HepG2 (cell line): ENCODE measurements at regions not wholly inside any gene's neighbourhood (a gene's known extent, or its start where the extent isn't known, plus 50 kb on each side); places are given as distances from the start of the nearest gene placed in this dataset.

Experiments
- ATAC-seq: fragments of 200-7000 bp; cut with Tn5 transposase; 3 replicates; pipeline ENCODE4 v1.9.1; 2020; ENCODE audit warnings: mild to moderate bottlenecking, moderate library complexity
- BruUV-seq: library from RNA; stranded (reverse); fragments of 400-500 nt; replicated peaks from 2 replicates; lab custom pipeline; 2021; lab: Mats Ljungman, UMichigan
- CTCF ChIA-PET: fragments of 300-600 bp; formaldehyde crosslinking; extraction: SDS; loops from one replicate; lab custom pipeline; 2021; ENCODE audit warnings: low total read pairs, inconsistent platforms, low intra/inter-chr PET ratio; lab: Yijun Ruan, JAX
- POLR2A ChIA-PET: fragments of 350-600 bp; sonication (Branson Sonifier 250); formaldehyde crosslinking; loops from one replicate; lab custom pipeline; 2020; ENCODE audit warnings: antibody characterized with exemption, inconsistent platforms; lab: Yijun Ruan, JAX
- DNase-seq: peaks from one replicate; pipeline ENCODE4 v3.0.0-alpha.2; 2015; ENCODE audit warnings: low spot score
- FAIRE-seq: peaks from 3 replicates; lab custom pipeline; 2011; peaks lifted over from hg19 to GRCh38; lab: Jason Lieb, UNC
- H2AFZ ChIP-seq: one replicate; pipeline ENCODE4 v1.6.1; 2011; ENCODE audit warnings: low read length, inconsistent platforms
- H3K27ac ChIP-seq: fragments of 300-600 bp; 3 replicates; pipeline ENCODE4 v1.8.0; 2011; ENCODE audit warnings: mixed run types, mild to moderate bottlenecking, mixed read lengths, low read length, inconsistent platforms; ENCODE audit not compliant: insufficient read depth; ENCODE audit errors: extremely low read length
- H3K27me3 ChIP-seq, 2 experiments: fragments of 200-600 bp in 1 of 2; 2 replicates in 1 of 2; 3 replicates in 1 of 2; pipeline versions ENCODE4 v1.6.0 to v1.8.0; 2011; ENCODE audit warnings: low read length in 2 of 2, mild to moderate bottlenecking in 2 of 2, moderate library complexity in 2 of 2, inconsistent platforms in 1 of 2; ENCODE audit not compliant: insufficient read depth in 2 of 2, control insufficient read depth in 1 of 2
- H3K36me3 ChIP-seq, 2 experiments: fragments of 200-600 bp in 1 of 2; replicated peaks in 1 of 2; 2 replicates in 1 of 2; 3 replicates in 1 of 2; pipeline versions ENCODE4 v1.5.1 to v1.8.0; 2011; ENCODE audit warnings: low read length in 2 of 2, inconsistent platforms in 1 of 2; ENCODE audit not compliant: insufficient read depth in 2 of 2, control insufficient read depth in 1 of 2
- H3K4me1 ChIP-seq: 2 replicates; pipeline ENCODE4 v1.5.1; 2012; ENCODE audit warnings: low read length, inconsistent platforms; ENCODE audit not compliant: insufficient read depth
- H3K4me2 ChIP-seq: 2 replicates; pipeline ENCODE4 v1.6.0; 2011; ENCODE audit warnings: low read depth, low read length, inconsistent platforms
- H3K4me3 ChIP-seq, 3 experiments: fragments of 200-600 bp in 1 of 3; sonication (generic), shearing (Covaris generic) in 1 of 3; replicated peaks in 1 of 3; 2 replicates each; pipeline ENCODE4 v1.5.1; 2011 to 2016; ENCODE audit warnings: low read length in 3 of 3, inconsistent platforms in 2 of 3, low read depth in 2 of 3, mild to moderate bottlenecking in 2 of 3, control low read depth in 1 of 3, mixed read lengths in 1 of 3; ENCODE audit not compliant: insufficient read depth in 1 of 3
- H3K79me2 ChIP-seq: one replicate; pipeline ENCODE4 v1.6.1; 2011; ENCODE audit warnings: low read length, inconsistent platforms; ENCODE audit not compliant: insufficient read depth
- H3K9ac ChIP-seq: 2 replicates; pipeline ENCODE4 v1.6.0; 2011; ENCODE audit warnings: mild to moderate bottlenecking, low read depth, low read length, inconsistent platforms; ENCODE audit not compliant: insufficient read depth
- H3K9me3 ChIP-seq: 2 replicates; pipeline ENCODE4 v1.5.1; 2012; ENCODE audit warnings: mild to moderate bottlenecking, low read length
- H4K20me1 ChIP-seq: 2 replicates; pipeline ENCODE4 v1.6.0; 2011; ENCODE audit warnings: inconsistent platforms, mild to moderate bottlenecking, low read length, moderate library complexity; ENCODE audit not compliant: insufficient read depth
- BHLHE40 ChIP-seq: IDR thresholded peaks from 2 replicates; pipeline ENCODE4 v1.6.1; 2011; ENCODE audit warnings: low read length, improper control_type of control experiment
- CCAR2 ChIP-seq: fragments of 200-400 bp; formaldehyde crosslinking; optimal IDR thresholded peaks from 2 replicates; pipeline ENCODE3; 2018; ENCODE audit warnings: low read depth, mild to moderate bottlenecking, low read length, moderate library complexity
- GPN1 ChIP-seq: sonication (generic); formaldehyde crosslinking; IDR thresholded peaks from 2 replicates; pipeline ENCODE4 v1.5.1; 2020; ENCODE audit warnings: missing genetic modification reagents, borderline replicate concordance
- NCOA2 ChIP-seq: sonication (generic); formaldehyde crosslinking; IDR thresholded peaks from 2 replicates; pipeline ENCODE4 v1.8.0; 2022; ENCODE audit warnings: inconsistent platforms
- NFYB ChIP-seq: sonication (generic); formaldehyde crosslinking; IDR thresholded peaks from 2 replicates; pipeline ENCODE4 v1.4.0; 2020; ENCODE audit warnings: missing genetic modification reagents
- POLR2AphosphoS5 ChIP-seq: IDR thresholded peaks from 2 replicates; pipeline ENCODE4 v1.6.1; 2012; ENCODE audit warnings: low read depth, low read length
- SIX4 ChIP-seq: sonication (generic); formaldehyde crosslinking; IDR thresholded peaks from 2 replicates; pipeline ENCODE4 v1.4.0; 2020; ENCODE audit warnings: missing genetic modification reagents
- ZKSCAN8 ChIP-seq: IDR thresholded peaks from 2 replicates; pipeline ENCODE4 v1.6.1; 2016; ENCODE audit warnings: borderline replicate concordance, missing genetic modification reagents, missing compliant biosample characterization
- ZMYM4 ChIP-seq: sonication (generic); formaldehyde crosslinking; IDR thresholded peaks from 2 replicates; pipeline ENCODE4 v1.8.1; 2023; ENCODE audit warnings: mild to moderate bottlenecking, missing genetic modification reagents
- ZNF274 ChIP-seq: sonication (generic); formaldehyde crosslinking; IDR thresholded peaks from 2 replicates; pipeline ENCODE4 v1.5.1; 2020; ENCODE audit warnings: mild to moderate bottlenecking, missing genetic modification reagents
- ZNF335 ChIP-seq: sonication (generic); formaldehyde crosslinking; IDR thresholded peaks from 2 replicates; pipeline ENCODE4 v1.4.0; 2020; ENCODE audit warnings: missing genetic modification reagents
- WGBS: methylation state at CpG from one replicate; pipeline ENCODE4 v1.1.6; 2017; ENCODE audit warnings: low lambda C conversion rate; 5-methylcytosine and 5-hydroxymethylcytosine counted together
- in situ Hi-C: cut with HindIII; loops from 2 replicates; pipeline ENCODE4 v1.10.0; 2017; ENCODE audit warnings: low pct_unique_long_range_greater_than_20kb; ENCODE audit not compliant: extremely low pct_ligation_motif_present
- intact Hi-C: fragments of 100-400 bp; cut with micrococcal nuclease; formaldehyde crosslinking; loops from one replicate; pipeline ENCODE4 v1.10.0; 2022; ENCODE audit not compliant: unreplicated experiment
- TF ChIP-seq, protein P1 (sequence below): sonication (generic); formaldehyde crosslinking; IDR thresholded peaks from 2 replicates; pipeline ENCODE4 v1.4.0; 2020; ENCODE audit warnings: low read depth, mild to moderate bottlenecking, missing genetic modification reagents
- TF ChIP-seq, protein P2 (sequence below): sonication (generic); formaldehyde crosslinking; IDR thresholded peaks from 2 replicates; pipeline ENCODE4 v1.4.0; 2020; ENCODE audit warnings: mild to moderate bottlenecking, missing genetic modification reagents, borderline replicate concordance
- TF ChIP-seq, protein P3 (sequence below): sonication (generic); formaldehyde crosslinking; IDR thresholded peaks from 2 replicates; pipeline ENCODE4 v1.4.0; 2020; ENCODE audit warnings: mild to moderate bottlenecking, missing genetic modification reagents

DNA sequence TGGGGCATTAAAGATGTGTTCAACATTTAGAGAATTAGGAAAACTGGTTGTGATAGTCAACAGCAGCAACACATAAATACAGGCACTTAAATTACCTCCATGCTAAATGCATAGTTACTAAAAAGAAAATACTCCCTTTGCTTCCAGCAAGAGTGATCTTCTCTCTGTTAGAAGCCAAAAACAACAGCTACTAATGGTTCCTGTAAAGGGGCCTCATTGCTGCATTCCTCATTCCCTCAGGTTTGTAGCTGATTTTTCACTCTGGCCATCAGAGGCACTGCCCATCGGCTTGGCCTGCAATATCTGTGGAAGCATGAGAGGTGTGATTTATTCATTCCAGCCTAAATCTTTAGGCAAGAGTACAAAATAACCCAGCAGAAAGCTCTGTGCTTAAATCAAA is 466.0 kb upstream of the ADAMTS16 start (continued):
- TF ChIP-seq, protein P1, sequence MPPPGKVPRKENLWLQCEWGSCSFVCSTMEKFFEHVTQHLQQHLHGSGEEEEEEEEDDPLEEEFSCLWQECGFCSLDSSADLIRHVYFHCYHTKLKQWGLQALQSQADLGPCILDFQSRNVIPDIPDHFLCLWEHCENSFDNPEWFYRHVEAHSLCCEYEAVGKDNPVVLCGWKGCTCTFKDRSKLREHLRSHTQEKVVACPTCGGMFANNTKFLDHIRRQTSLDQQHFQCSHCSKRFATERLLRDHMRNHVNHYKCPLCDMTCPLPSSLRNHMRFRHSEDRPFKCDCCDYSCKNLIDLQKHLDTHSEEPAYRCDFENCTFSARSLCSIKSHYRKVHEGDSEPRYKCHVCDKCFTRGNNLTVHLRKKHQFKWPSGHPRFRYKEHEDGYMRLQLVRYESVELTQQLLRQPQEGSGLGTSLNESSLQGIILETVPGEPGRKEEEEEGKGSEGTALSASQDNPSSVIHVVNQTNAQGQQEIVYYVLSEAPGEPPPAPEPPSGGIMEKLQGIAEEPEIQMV (CRISPR knock-in tag): no peak
- TF ChIP-seq NFYB (no peak), ZMYM4 (no peak), NCOA2 (CRISPR knock-in tag) (no peak), ZKSCAN8 (CRISPR knock-in tag) (no peak)

DNA sequence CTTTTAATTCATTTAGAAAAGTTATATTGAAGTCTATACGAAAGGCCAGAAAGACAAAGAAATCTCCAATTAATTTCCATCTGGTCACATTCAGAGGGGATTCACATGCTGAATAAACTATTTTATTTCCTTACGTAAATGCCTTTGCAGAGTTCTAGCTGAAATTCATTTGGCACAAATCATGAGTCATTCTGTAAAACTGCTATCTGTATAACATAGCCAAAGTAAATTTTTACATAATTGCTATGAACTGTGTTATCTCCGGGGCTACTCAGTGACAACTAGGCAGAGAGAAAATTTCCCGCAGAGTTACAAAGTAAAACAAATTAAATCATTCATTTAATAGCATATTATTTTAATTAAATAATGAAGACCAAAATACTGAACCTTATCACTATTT is 463.2 kb upstream of the ADAMTS16 start:
- POLR2A ChIA-PET: no interaction called here
- BruUV-seq: no TSS peak
- DNase-seq: no peak
- Histone ChIP-seq H3K27me3 (no peaks in the 10 kb centered on the region), H3K9me3 (peaks cover 37% of the 10 kb centered on the region), H3K4me3 (no peak overlapping the region), H3K4me1 (no peaks in the 10 kb centered on the region), H3K36me3 (no peaks in the 10 kb centered on the region), H3K79me2 (no peaks in the 10 kb centered on the region), H3K27ac (no peak overlapping the region), H2AFZ (no peak overlapping the region), H3K9ac (no peak overlapping the region), H4K20me1 (no peaks in the 10 kb centered on the region), H3K4me2 (no peak overlapping the region)
- WGBS: 25% methylated on average over 4 of the region's 4 CpGs
- in situ Hi-C loops: no loop called here
- no peak for ATAC-seq
- intact Hi-C loops: no loop called here
- no peak for FAIRE-seq
- CTCF ChIA-PET: no interaction called here
- TF ChIP-seq CCAR2: no peak
- TF ChIP-seq POLR2AphosphoS5: no peak
- no peak for TF ChIP-seq ZNF335 (CRISPR knock-in tag)
- no peak for TF ChIP-seq SIX4 (CRISPR knock-in tag)
- no peak for TF ChIP-seq BHLHE40
- TF ChIP-seq, protein P2, sequence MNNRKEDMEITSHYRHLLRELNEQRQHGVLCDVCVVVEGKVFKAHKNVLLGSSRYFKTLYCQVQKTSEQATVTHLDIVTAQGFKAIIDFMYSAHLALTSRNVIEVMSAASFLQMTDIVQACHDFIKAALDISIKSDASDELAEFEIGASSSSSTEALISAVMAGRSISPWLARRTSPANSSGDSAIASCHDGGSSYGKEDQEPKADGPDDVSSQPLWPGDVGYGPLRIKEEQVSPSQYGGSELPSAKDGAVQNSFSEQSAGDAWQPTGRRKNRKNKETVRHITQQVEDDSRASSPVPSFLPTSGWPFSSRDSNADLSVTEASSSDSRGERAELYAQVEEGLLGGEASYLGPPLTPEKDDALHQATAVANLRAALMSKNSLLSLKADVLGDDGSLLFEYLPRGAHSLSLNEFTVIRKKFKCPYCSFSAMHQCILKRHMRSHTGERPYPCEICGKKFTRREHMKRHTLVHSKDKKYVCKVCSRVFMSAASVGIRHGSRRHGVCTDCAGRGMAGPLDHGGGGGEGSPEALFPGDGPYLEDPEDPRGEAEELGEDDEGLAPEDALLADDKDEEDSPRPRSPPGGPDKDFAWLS (CRISPR knock-in tag): no peak
- TF ChIP-seq, protein P3, sequence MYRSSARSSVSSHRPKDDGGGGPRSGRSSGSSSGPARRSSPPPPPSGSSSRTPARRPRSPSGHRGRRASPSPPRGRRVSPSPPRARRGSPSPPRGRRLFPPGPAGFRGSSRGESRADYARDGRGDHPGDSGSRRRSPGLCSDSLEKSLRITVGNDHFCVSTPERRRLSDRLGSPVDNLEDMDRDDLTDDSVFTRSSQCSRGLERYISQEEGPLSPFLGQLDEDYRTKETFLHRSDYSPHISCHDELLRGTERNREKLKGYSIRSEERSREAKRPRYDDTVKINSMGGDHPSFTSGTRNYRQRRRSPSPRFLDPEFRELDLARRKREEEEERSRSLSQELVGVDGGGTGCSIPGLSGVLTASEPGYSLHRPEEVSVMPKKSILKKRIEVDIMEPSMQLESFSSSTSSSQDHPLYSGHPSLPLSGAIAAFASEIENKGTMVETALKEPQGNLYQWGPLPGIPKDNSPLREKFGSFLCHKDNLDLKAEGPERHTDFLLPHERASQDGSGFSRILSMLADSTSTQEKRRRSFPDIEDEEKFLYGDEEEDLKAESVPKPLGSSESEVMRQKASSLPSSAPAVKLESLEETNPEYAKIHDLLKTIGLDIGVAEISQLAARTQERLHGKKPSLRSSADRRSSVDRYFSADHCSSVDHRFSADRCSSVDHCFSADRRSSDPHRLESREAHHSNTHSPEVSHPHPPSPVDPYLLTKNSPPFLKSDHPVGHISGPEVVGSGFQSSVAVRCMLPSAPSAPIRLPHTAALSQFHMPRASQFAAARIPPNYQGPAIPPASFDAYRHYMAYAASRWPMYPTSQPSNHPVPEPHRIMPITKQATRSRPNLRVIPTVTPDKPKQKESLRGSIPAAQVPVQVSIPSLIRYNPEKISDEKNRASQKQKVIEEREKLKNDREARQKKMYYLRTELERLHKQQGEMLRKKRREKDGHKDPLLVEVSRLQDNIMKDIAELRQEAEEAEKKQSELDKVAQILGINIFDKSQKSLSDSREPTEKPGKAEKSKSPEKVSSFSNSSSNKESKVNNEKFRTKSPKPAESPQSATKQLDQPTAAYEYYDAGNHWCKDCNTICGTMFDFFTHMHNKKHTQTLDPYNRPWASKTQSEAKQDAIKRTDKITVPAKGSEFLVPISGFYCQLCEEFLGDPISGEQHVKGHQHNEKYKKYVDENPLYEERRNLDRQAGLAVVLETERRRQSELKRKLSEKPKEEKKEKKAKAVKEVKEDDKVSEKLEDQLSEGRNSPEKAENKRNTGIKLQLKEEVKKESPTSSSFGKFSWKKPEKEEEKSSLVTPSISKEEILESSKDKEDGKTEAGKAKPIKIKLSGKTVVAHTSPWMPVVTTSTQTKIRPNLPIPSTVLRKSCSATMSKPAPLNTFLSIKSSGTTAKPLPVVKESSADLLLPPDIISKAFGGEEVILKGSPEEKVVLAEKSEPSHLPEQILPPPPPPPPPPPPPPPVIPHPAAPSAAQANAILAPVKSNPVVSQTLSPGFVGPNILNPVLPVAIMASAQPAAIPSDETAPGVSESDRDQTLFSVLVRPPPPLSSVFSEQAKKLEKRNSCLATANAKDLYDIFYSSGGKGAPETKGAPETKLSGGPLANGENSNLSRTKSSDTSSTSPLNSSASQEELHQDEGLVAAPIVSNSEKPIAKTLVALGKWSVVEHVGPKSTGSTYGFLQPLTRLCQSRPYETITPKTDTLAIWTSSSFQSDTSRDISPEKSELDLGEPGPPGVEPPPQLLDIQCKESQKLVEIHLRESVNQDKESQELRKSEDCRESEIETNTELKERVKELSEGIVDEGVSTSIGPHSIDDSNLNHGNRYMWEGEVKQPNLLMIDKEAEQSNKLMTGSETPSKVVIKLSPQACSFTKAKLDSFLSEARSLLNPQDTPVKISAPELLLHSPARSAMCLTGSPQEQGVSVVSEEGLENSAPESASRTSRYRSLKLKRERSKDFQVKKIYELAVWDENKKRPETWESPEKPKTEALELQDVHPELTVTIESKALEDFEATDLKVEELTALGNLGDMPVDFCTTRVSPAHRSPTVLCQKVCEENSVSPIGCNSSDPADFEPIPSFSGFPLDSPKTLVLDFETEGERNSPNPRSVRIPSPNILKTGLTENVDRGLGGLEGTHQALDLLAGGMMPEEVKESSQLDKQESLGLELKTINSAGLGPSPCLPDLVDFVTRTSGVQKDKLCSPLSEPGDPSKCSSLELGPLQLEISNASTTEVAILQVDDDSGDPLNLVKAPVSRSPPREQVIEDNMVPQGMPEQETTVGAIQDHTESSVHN: no peak
- no peak for TF ChIP-seq ZNF274 (CRISPR knock-in tag)
- no peak for TF ChIP-seq GPN1 (CRISPR knock-in tag)
